H9 (cell line): ENCODE measurements at regions not wholly inside any gene's neighbourhood (a gene's known extent, or its start where the extent isn't known, plus 50 kb on each side); places are given as distances from the start of the nearest gene placed in this dataset.

Source experiments
- DNase-seq: peaks from one replicate; pipeline ENCODE4 v3.0.0-alpha.2; 2017
- H2AFZ ChIP-seq: one replicate; pipeline ENCODE4 v1.6.1; 2013; ENCODE audit warnings: mild to moderate bottlenecking, low read length, control low read depth, moderate library complexity
- H2AK5ac ChIP-seq: 2 replicates; pipeline ENCODE4 v1.6.1; 2013; ENCODE audit warnings: low read length, control low read depth, mixed read lengths; ENCODE audit not compliant: insufficient read length
- H2BK120ac ChIP-seq: one replicate; pipeline ENCODE4 v1.6.1; 2013; ENCODE audit warnings: low read depth, mild to moderate bottlenecking, low read length, control low read depth, inconsistent platforms; ENCODE audit not compliant: poor library complexity, severe bottlenecking
- H2BK12ac ChIP-seq: 2 replicates; pipeline ENCODE4 v1.6.1; 2013; ENCODE audit warnings: low read length, control low read depth, mixed read lengths, low read depth; ENCODE audit not compliant: insufficient read length
- H2BK15ac ChIP-seq: 2 replicates; pipeline ENCODE4 v1.6.1; 2013; ENCODE audit warnings: low read depth, low read length, control low read depth
- H2BK20ac ChIP-seq: one replicate; pipeline ENCODE4 v1.6.1; 2013; ENCODE audit warnings: low read depth, mild to moderate bottlenecking, low read length, control low read depth, inconsistent platforms; ENCODE audit not compliant: poor library complexity, severe bottlenecking
- H2BK5ac ChIP-seq: 2 replicates; pipeline ENCODE4 v1.6.1; 2013; ENCODE audit warnings: low read length, control low read depth, mixed read lengths; ENCODE audit not compliant: insufficient read length
- H3K14ac ChIP-seq: 2 replicates; pipeline ENCODE4 v1.6.1; 2013; ENCODE audit warnings: low read length, control low read depth; ENCODE audit not compliant: insufficient read depth
- H3K18ac ChIP-seq: 2 replicates; pipeline ENCODE4 v1.6.1; 2013; ENCODE audit warnings: low read depth, mild to moderate bottlenecking, mixed read lengths, low read length, control low read depth; ENCODE audit not compliant: insufficient read length
- H3K23ac ChIP-seq: 2 replicates; pipeline ENCODE4 v1.6.1; 2013; ENCODE audit warnings: low read length, control low read depth, mixed read lengths, low read depth; ENCODE audit not compliant: insufficient read length
- H3K23me2 ChIP-seq: 2 replicates; pipeline ENCODE4 v1.6.1; 2013; ENCODE audit warnings: low read depth, mild to moderate bottlenecking, mixed read lengths, low read length, control low read depth; ENCODE audit not compliant: insufficient read length, poor library complexity, severe bottlenecking
- H3K27ac ChIP-seq: 2 replicates; pipeline ENCODE4 v1.5.1; 2013; ENCODE audit warnings: low read length, control low read depth, mixed read lengths, low read depth; ENCODE audit not compliant: insufficient read length
- H3K27me3 ChIP-seq: 2 replicates; pipeline ENCODE4 v1.6.1; 2013; ENCODE audit warnings: low read length, control low read depth, inconsistent platforms; ENCODE audit not compliant: insufficient read depth
- H3K4ac ChIP-seq: 2 replicates; pipeline ENCODE4 v1.6.1; 2013; ENCODE audit warnings: low read depth, mild to moderate bottlenecking, control low read depth, inconsistent platforms, low read length, moderate library complexity
- H3K4me1 ChIP-seq: 2 replicates; pipeline ENCODE4 v1.6.1; 2013; ENCODE audit warnings: low read length, control low read depth, inconsistent platforms; ENCODE audit not compliant: insufficient read depth
- H3K4me2 ChIP-seq: 2 replicates; pipeline ENCODE4 v1.6.1; 2013; ENCODE audit warnings: low read length, control low read depth, mixed read lengths; ENCODE audit not compliant: insufficient read length, insufficient read depth
- H3K56ac ChIP-seq: 2 replicates; pipeline ENCODE4 v1.6.1; 2013; ENCODE audit warnings: low read depth, mild to moderate bottlenecking, mixed read lengths, low read length, control low read depth; ENCODE audit not compliant: insufficient read length
- H3K79me1 ChIP-seq: 2 replicates; pipeline ENCODE4 v1.6.1; 2013; ENCODE audit warnings: low read depth, mild to moderate bottlenecking, moderate library complexity, low read length, control low read depth, inconsistent platforms; ENCODE audit not compliant: insufficient read depth, poor library complexity, severe bottlenecking
- H3K79me2 ChIP-seq: 2 replicates; pipeline ENCODE4 v1.6.1; 2013; ENCODE audit warnings: low read length, control low read depth, inconsistent platforms; ENCODE audit not compliant: insufficient read depth
- H3K9ac ChIP-seq: 2 replicates; pipeline ENCODE4 v1.6.1; 2013; ENCODE audit warnings: low read length, control low read depth, mixed read lengths; ENCODE audit not compliant: insufficient read length; ENCODE audit errors: extremely low read depth
- H3K9me3 ChIP-seq: one replicate; pipeline ENCODE4 v1.6.1; 2013; ENCODE audit warnings: low read depth, low read length, inconsistent platforms; ENCODE audit not compliant: control insufficient read depth
- H3T11ph ChIP-seq: one replicate; pipeline ENCODE4 v1.6.1; 2013; ENCODE audit warnings: mild to moderate bottlenecking, low read length, control low read depth, inconsistent platforms
- H4K20me1 ChIP-seq: one replicate; pipeline ENCODE4 v1.6.1; 2013; ENCODE audit not compliant: control insufficient read depth, insufficient read length, insufficient read depth
- H4K5ac ChIP-seq: 2 replicates; pipeline ENCODE4 v1.6.1; 2013; ENCODE audit warnings: low read depth, mild to moderate bottlenecking, mixed read lengths, low read length, control low read depth; ENCODE audit not compliant: insufficient read length
- H4K8ac ChIP-seq: replicated peaks from 2 replicates; pipeline ENCODE4 v1.6.1; 2013; ENCODE audit warnings: low read length, control low read depth, mixed read lengths, low read depth; ENCODE audit not compliant: insufficient read length
- H4K91ac ChIP-seq: 2 replicates; pipeline ENCODE4 v1.6.1; 2013; ENCODE audit warnings: low read depth, mild to moderate bottlenecking, moderate library complexity, mixed read lengths, low read length, control low read depth; ENCODE audit not compliant: insufficient read length
- H3K27ac Mint-ChIP-seq, 3 experiments: 2 replicates in 2 of 3; 3 replicates in 1 of 3; pipeline ENCODE4 v1.8.0; 2020 to 2021; ENCODE audit warnings: mixed read lengths in 3 of 3, mild to moderate bottlenecking in 1 of 3, moderate library complexity in 1 of 3
- H3K27me3 Mint-ChIP-seq: 2 replicates; pipeline ENCODE4 v1.8.0; 2021; ENCODE audit warnings: low read depth, mild to moderate bottlenecking, moderate library complexity, mixed read lengths
- H3K36me3 Mint-ChIP-seq, 3 experiments: 2 replicates in 2 of 3; 3 replicates in 1 of 3; pipeline ENCODE4 v1.8.0; 2020 to 2021; ENCODE audit warnings: low read depth in 3 of 3, mixed read lengths in 3 of 3; ENCODE audit not compliant: insufficient read depth in 1 of 3
- H3K4me1 Mint-ChIP-seq, 2 experiments: 2 replicates each; pipeline ENCODE4 v1.8.0; 2020; ENCODE audit warnings: mixed read lengths in 2 of 2
- H3K4me3 Mint-ChIP-seq, 2 experiments: 2 replicates in 1 of 2; 3 replicates in 1 of 2; pipeline ENCODE4 v1.8.0; 2020 to 2021; ENCODE audit warnings: mild to moderate bottlenecking in 2 of 2, mixed read lengths in 2 of 2, moderate library complexity in 1 of 2
- H3K9me3 Mint-ChIP-seq, 2 experiments: 2 replicates in 1 of 2; 3 replicates in 1 of 2; pipeline ENCODE4 v1.8.0; 2020; ENCODE audit warnings: mild to moderate bottlenecking in 2 of 2, mixed read lengths in 2 of 2, moderate library complexity in 1 of 2
- CTCF ChIP-seq: fragments of 200-600 bp; sonication (generic); conservative IDR thresholded peaks from 3 replicates; pipeline ENCODE4 v1.8.0; 2021; ENCODE audit warnings: antibody characterized with exemption, mild to moderate bottlenecking
- WGBS: extraction: QIAGEN DNeasy Blood & Tissue Kit; methylation state at CpG from one replicate; pipeline ENCODE4 v1.1.7; 2013; ENCODE audit warnings: missing lambda C conversion rate, low lambda C conversion rate, mixed read lengths; ENCODE audit not compliant: insufficient read length; ENCODE audit errors: extremely low coverage; 5-methylcytosine and 5-hydroxymethylcytosine counted together

GRCh38 chr9:109862452-109862851 lies 82.5 kb downstream of the PALM2AKAP2 start:
- H3K4ac ChIP-seq = no peak overlapping the region
- H2BK120ac ChIP-seq = no peak overlapping the region
- H4K5ac ChIP-seq = no peak overlapping the region
- no peaks in the 10 kb centered on the region for H4K20me1 ChIP-seq
- no peak overlapping the region for H3T11ph ChIP-seq
- no peak overlapping the region for H3K27ac ChIP-seq
- H3K4me2 ChIP-seq = no peak overlapping the region
- H2BK5ac ChIP-seq = no peak overlapping the region
- no peak overlapping the region for H3K9ac ChIP-seq
- H3K79me1 ChIP-seq = no peaks in the 10 kb centered on the region
- H2BK15ac ChIP-seq = no peak overlapping the region
- no peaks in the 10 kb centered on the region for H3K9me3 Mint-ChIP-seq
- no peak overlapping the region for H2AFZ ChIP-seq
- H3K79me2 ChIP-seq = 0 out of 2 replicates have a peak, but pooled peaks cover 3% of the 10 kb centered on the region
- H3K36me3 Mint-ChIP-seq = no peaks in the 10 kb centered on the region
- no peaks in the 10 kb centered on the region for H3K27me3 Mint-ChIP-seq
- H2BK12ac ChIP-seq = no peak overlapping the region
- H3K27me3 ChIP-seq = no peaks in the 10 kb centered on the region
- no peak overlapping the region for H2BK20ac ChIP-seq
- H3K27ac Mint-ChIP-seq = no peak overlapping the region
- H3K18ac ChIP-seq = no peak overlapping the region
- no peaks in the 10 kb centered on the region for H3K9me3 ChIP-seq
- no peak overlapping the region for H3K56ac ChIP-seq
- no peak for DNase-seq
- H2AK5ac ChIP-seq = no peak overlapping the region
- no peak overlapping the region for H4K91ac ChIP-seq
- no peak overlapping the region for H3K23ac ChIP-seq
- no peaks in the 10 kb centered on the region for H3K23me2 ChIP-seq
- TF ChIP-seq CTCF = peak; percentile 27; the same call in 2 of the 3 replicates
- no peak overlapping the region for H4K8ac ChIP-seq
- no peak overlapping the region for H3K4me3 Mint-ChIP-seq
- WGBS = no CpG with 5 or more reads among the region's 3 CpGs
- H3K4me1 Mint-ChIP-seq = peaks cover under 1% of the 10 kb centered on the region in 2 experiments; a peak in 1 of 4 replicates
- no peaks in the 10 kb centered on the region for H3K4me1 ChIP-seq
- H3K14ac ChIP-seq = no peak overlapping the region
